ENCODE measurements at regions not wholly inside any gene's neighbourhood (a gene's known extent, or its start where the extent isn't known, plus 50 kb on each side); places are given as distances from the start of the nearest gene placed in this dataset.

DNA sequence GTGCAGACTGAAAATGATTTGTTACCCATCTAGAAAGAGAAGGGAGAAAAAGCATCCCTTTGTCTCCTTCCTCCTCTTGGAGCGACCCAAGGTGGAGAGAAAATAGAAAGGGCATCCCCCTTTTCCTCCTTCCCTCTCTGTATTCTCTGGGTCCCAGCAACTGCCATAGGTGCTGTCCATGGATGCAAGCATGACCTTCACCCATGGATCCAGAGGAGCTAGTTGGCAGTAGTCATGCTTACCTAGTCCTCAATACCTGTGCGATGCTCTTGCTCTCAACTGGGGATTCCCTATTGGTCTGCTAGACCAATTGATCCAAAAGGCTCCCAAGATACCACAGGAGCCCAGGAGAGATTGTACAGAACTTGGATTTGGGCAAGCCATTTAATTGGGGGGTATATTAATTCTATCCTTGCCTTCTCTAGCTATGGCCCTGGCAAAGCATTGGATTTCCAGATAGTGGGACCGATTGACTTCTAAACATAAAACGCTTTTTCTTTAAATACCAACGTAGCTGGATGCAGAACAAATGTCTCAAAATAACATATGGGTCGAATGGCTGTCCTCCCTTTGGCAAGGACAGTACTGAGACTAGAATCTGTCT lies 547.8 kb upstream of the IGFBP3 start:
- Histone ChIP-seq H2BK20ac (ENCODE audit: low read length) (no peak overlapping the region), H2AFZ (ENCODE audit: low read length) (no peak overlapping the region), H4K8ac (ENCODE audit: extremely low read depth, insufficient read depth, low read length) (no peak overlapping the region), H3K36me3 (ENCODE audit: control insufficient read depth in 2 of 4, insufficient read depth in 4 of 4, low read length in 3 of 4) (peaks cover 0 to 5% (median 0%) of the 10 kb centered on the region in 4 experiments; a peak in 1 of 8 replicates), H3K4me3 (ENCODE audit: extremely low read depth in 1 of 4, insufficient read depth in 2 of 4, low read depth in 3 of 4, low read length in 4 of 4) (no peak overlapping the region), H3K23ac (ENCODE audit: insufficient read length) (no peak overlapping the region), H2AK5ac (ENCODE audit: low read depth, low read length) (no peak overlapping the region), H3K14ac (ENCODE audit: insufficient read length) (no peak overlapping the region), H2BK15ac (ENCODE audit: low read length) (no peak overlapping the region), H3K79me2 (ENCODE audit: control insufficient read depth in 1 of 2, insufficient read depth in 2 of 2, low read length in 2 of 2) (no peaks in the 10 kb centered on the region), H3K9ac (replicated peaks in 1 of 4; ENCODE audit: extremely low read depth in 1 of 4, low read depth in 3 of 4, low read length in 3 of 4) (no peak overlapping the region), H3K4ac (replicated peaks; ENCODE audit: insufficient read length, low read depth, low read length) (no peak overlapping the region), H3K56ac (replicated peaks; ENCODE audit: insufficient read length, low read depth, low read length) (no peak overlapping the region), H4K91ac (replicated peaks; ENCODE audit: insufficient read length, low read length) (no peak overlapping the region), H3K27me3 (replicated peaks in 1 of 4; ENCODE audit: control insufficient read depth in 3 of 4, extremely low read depth in 1 of 4, insufficient read depth in 3 of 4, low read length in 3 of 4) (no peaks in the 10 kb centered on the region; a peak in 2 of 7 replicates), H2BK5ac (ENCODE audit: low read depth, low read length) (no peak overlapping the region), H2BK12ac (ENCODE audit: low read depth, low read length) (no peak overlapping the region), H4K5ac (ENCODE audit: insufficient read length, low read depth, low read length) (no peak overlapping the region), H3K9me3 (ENCODE audit: insufficient read depth in 2 of 2, low read depth in 1 of 2, low read length in 1 of 2) (peaks cover 52 to 62% of the 10 kb centered on the region in 2 experiments), H3K4me2 (ENCODE audit: insufficient read depth in 1 of 2, low read depth in 2 of 2, low read length in 2 of 2) (no peak overlapping the region), H2BK120ac (replicated peaks; ENCODE audit: low read depth, low read length) (no peak overlapping the region), H3K4me1 (replicated peaks in 1 of 4; ENCODE audit: control insufficient read depth in 3 of 4, insufficient read depth in 4 of 4, low read length in 3 of 4) (no peaks in the 10 kb centered on the region), H4K20me1 (replicated peaks in 1 of 2; ENCODE audit: control insufficient read depth in 1 of 2, insufficient read depth in 2 of 2, low read length in 2 of 2) (no peaks in the 10 kb centered on the region), H3K79me1 (ENCODE audit: low read depth, low read length) (no peaks in the 10 kb centered on the region), H3K23me2 (ENCODE audit: low read depth, low read length) (no peaks in the 10 kb centered on the region), H3K27ac (ENCODE audit: low read depth, low read length) (no peak overlapping the region), H3K18ac (ENCODE audit: extremely low read depth, low read length) (no peak overlapping the region)
- POLR2A ChIA-PET (ENCODE audit: partially characterized antibody): no interaction called here
- no peak for DNase-seq (ENCODE audit: low read depth in 1 of 2, low spot score in 2 of 2)
- CTCF ChIA-PET (ENCODE audit: partially characterized antibody): no interaction called here
- 90% methylated on average over 5 of the region's 6 CpGs; no CpG with 5 or more reads in 1 of the 2 experiments for WGBS, 2 experiments (ENCODE audit: extremely low coverage in 1 of 2, insufficient coverage in 1 of 2, insufficient read length in 1 of 2, insufficient replicate concordance in 2 of 2, low coverage in 1 of 2, low lambda C conversion rate in 2 of 2, missing lambda C conversion rate in 1 of 2)
- no peak for FAIRE-seq
- TF ChIP-seq SP2 (IDR thresholded peaks at IDR 0.05; ENCODE audit: low read length) (no peak), BRCA1 (IDR thresholded peaks at IDR 0.05; ENCODE audit: low read depth, low read length) (no peak), TAF7 (optimal IDR thresholded peaks at IDR 0.05; ENCODE audit: borderline replicate concordance, low read depth, low read length) (no peak), SIX5 (IDR thresholded peaks at IDR 0.05; ENCODE audit: low read depth, low read length) (no peak), CBX5 (IDR thresholded peaks at IDR 0.05; ENCODE audit: low read depth, low read length) (0 out of 2 replicates have a peak, but pooled peaks have one; percentile 69), NANOG (IDR thresholded peaks at IDR 0.05; ENCODE audit: insufficient read depth, low read depth, low read length, poor library complexity, severe bottlenecking) (no peak)

All from H1 (cell line).